ENCODE measurements at regions not wholly inside any gene's neighbourhood (a gene's known extent, or its start where the extent isn't known, plus 50 kb on each side); places are given as distances from the start of the nearest gene placed in this dataset.
"Not testable (repeated sequence)": the region's sequence is repeated elsewhere in the genome, so short reads cannot be mapped to it uniquely, and the experiment has no call there.

DNA sequence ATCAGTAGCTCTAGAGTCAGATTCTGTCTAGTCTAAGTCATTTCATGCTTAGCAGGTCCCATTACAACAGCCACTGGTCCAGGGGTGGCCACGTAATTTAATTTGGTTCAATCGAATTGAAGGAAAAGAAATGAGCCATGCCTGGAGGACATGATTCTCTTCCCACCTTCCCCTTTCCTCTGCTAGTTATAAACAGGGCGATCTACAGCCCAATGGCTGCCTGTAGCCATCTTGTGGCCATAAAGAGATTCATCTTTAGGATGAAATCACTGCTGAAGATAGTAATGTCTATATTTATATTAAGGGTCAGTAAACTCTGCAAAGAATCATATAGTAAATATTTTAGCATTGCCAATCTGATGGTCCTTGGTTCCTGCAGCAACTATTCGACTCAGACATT lies 107.4 kb downstream of the SPDYE17 start:
- DNase-seq: not testable (repeated sequence)

DNA sequence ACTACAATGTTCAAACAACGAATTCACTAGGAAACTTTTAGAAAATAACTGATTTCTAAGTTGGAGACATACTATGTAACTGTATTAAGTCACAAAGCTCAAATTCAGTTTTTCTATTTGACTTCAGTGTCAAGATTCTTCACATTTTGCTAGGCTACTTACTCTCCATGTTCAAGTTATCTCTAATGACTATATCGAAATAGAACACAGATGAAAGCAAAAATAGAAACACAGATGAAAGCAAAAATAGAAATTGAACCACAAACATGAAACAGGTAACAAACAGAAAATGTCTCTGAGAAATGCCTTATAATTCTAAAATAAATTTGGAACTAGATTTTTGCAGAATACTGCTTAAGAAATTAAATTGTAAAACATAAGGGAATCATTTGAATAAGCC lies 113.5 kb downstream of the SPDYE17 start:
- not testable (repeated sequence) for DNase-seq

DNA sequence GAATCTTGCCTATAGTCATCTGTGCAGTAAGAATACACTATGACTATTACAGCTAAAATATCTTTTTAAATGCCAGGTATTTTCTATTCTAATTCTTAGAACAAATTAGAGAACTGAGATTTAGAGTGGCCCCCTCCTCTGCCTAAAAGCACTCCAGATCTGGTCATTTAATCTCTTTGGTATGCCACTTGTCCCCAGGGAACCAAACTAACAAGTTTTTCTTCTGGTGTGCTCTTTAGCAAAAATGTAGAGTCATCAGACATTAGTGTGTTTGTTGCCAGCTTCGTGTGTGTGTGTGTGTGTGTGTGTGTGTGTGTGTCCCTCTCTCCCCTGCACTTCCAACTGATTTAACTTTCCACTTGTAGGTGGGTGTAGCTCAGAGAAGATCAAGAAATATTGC lies 117.8 kb downstream of the SPDYE17 start:
- not testable (repeated sequence) for DNase-seq

DNA sequence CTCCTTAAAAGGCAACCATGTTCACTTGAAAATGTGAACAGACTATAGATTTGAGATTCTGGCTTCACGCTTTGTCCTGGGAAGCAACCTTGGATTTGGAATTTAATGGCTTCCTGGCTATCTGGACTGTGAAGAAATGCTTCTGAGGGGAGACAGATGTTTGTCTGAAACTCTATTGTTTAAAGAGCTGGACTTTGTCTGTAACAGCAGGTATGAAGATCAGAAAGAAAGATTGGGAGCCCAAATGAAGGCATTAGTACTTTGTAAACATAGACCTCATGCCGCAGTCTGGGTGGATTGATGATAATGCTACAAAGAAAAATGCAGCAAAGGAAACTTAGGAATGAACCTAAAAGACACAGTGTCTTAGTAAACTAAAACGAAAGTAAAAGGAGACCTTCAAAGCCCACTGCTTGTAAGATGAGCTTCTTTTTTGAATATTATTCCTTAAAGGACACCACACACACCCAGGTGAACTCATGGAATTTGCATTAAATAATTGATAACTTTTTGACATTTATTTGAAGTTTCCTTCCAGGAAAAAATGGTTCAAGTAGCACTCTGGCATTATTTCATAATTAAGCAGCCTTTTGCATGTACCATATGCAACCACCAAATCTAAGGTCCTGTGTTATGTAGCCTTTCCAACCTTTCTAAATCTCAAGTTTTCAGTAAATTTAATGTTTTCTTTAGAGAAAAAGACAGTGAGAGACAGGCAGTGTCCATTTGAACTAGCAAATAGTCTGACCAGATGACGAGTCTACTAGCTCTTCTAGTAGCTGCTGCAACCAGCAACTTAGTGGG lies 119.9 kb downstream of the SPDYE17 start:
- not testable (repeated sequence) for DNase-seq

DNA sequence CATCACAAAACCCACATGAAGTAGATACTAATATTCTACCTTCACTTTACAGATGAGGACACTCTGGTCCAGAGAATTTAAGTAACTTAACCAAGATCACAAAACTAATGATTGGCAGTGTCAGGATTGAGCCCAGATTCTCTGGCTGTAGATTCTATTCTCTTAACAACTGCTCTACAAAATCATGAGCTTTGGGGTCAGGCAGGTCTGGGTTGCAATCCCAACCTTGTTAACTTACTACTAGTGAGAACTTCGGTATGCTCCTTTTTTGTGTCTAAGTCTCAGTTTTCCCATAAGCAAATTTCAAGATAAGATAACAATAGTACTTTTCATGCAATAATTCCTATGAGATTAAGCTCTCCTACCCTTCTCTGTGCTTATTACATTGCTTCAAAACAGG lies 127.5 kb downstream of the SPDYE17 start:
- DNase-seq: not testable (repeated sequence)

DNA sequence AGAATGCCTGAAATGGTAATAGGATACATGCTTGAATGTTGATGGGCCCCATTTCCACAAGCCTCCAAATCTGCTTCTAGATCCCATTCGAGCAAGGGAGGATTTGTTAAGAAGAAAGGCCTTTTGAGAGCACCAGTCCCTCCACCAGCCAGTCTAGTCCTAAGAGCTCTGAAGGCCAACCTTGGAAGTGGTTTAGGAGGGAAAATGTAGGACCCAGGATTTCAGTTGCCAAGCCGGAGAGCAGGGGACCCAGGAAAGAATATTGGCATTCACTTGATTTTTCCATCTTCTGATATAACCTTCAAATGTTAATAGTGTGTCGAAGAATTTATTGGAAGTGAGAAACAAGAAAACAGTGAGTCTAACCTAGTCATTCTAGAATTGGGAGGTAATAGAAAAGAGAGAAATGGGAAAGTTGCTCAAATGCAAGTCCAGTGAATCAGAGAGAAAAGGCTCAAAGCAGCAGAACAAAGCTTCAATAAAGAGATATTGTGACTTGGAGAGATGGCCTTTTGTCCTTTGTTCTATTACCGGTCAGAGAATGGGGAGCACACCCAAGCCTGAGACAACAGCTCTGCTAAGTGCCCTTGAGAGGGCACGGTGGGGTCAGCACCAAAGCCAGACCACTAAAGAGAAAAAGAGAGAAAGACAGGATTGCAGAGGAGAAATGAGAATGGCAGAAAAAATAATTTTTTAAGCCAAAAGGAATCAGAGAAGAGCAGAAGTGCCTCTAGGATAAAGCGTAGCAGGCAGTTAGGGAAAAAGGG lies 130.0 kb downstream of the SPDYE17 start:
- not testable (repeated sequence) for DNase-seq

DNA sequence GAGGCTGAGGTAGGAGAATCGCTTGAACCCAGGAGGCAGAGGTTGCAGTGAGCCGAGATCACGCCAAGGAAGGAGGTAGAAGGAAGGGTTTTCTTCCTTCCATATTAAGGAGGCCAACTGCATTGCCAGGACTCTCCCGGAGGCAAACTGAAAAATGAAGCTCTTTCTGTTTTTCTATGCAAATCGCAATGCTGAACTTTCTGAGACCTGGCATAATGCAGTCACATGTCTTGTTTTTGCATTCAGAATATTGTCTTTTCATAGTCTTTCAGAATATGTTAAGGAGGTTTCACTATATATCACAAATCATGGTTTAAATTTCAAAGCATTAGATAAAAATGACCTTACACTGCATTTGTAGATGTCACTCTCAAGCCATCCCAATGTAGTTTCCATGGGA lies 133.4 kb downstream of the SPDYE17 start:
- DNase-seq: not testable (repeated sequence)

DNA sequence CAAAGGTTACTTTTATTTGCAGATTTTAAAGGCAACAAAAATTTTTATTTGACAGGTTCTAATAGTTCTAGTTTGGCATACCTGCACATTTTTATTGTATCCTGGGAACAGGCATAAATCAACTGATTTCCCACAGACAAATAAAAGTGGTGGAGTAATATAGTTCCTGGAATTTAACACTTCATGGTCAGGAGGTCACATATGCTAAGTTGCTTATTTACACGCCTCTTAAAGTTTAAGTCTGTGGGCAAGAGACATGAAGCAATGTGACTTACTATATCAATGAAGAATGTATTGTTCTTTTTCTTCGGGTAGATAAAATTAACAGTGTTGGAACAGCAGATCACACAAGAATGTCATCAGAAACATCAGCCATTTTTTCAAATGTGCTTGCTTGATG lies 135.2 kb downstream of the SPDYE17 start:
- DNase-seq: not testable (repeated sequence)

DNA sequence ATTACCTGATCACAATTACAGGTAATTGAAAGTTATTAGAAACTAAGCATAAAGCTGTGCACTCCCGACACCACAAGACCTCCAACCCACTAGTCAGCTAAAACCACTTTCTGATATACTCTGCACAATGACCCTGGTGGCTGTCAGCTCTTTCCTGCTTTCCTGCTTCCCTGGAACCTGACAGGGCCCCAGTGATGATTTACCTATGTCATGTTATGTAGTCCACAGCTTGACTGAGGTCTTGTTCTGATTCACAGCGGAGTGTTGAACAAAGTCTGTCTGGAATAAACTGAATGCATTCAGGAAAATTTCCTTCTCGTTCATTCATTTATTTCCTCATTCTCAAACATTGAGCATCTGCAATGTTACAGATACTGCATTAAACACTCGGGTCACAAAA lies 136.5 kb downstream of the SPDYE17 start:
- DNase-seq: not testable (repeated sequence)

DNA sequence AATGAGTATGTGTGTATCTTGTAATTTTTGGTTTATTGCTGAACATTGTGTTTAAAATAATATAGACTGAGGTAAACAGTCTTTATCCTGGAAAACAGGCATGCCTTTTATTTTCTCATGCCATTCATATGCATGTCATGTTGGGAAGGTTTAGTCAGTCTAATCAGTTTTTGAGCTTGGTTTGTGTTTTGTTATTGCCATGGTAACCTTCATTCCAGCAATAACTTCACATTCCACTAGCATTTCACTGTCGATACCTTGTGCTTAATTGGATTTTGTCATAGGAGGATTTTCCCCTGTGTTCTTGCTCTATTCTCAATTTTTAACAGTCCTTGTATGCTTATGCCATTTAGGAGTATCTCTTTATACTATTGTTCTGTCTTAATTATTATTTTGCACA lies 140.4 kb downstream of the SPDYE17 start:
- DNase-seq: not testable (repeated sequence)

DNA sequence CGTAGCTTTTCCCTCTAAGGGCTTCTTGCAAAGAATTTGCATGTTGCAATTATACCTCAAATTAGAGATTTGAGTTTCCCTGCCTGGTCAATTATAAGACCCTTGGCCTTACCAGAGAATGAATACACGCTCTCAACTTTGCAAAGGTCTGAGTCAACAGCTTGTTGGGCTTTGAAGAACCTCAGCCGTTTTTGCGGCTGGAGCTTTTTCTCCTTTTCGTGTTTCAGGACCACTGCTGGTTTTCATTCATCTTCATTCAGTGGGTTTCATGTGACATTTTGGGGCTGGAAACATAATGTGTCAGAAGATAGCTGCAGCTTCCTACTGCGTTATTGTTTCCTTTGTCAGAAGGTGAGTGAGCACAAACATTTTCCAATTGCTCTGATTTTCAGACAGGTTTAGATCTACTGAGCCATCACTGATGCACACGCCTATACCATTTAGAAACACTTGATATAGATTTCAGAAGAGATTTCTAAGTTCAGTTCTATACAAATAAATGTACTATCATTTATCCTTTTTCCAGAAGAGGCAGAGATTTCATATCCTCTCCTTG lies 152.3 kb downstream of the SPDYE17 start:
- DNase-seq: not testable (repeated sequence)

DNA sequence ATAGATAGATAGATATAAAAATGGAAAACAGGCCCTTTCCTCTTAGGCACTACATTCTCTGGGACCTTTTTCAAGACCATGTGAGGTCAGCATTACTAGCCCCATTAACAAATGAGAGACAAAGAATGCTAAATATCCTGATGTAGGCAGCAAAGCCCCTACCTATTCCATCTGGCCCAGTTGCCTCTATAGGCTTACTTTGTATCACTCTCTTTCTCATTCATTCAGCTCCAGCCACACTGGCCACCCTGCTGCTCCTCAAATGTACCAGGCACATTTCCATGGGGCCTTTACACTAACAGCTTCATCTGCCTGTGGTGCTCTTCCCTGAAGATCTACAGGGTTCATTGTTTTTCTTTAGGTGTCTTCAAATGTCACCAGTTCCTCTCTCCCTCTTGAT lies 156.4 kb downstream of the SPDYE17 start:
- not testable (repeated sequence) for DNase-seq

DNA sequence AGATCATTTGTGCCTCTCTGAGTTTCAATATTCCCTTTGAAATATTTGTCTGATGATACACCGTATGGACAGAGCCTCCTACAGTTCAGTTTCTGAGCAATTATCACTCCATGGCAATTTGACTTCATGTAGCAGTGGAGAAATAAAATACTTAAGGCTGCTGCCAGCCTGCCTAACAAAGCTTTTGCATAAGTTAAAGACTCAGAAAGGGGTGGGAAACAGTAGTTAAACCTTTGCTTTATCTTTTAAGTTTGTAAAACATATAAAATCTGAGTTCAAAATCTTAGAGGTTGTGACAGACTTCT lies 161.7 kb downstream of the SPDYE17 start:
- not testable (repeated sequence) for DNase-seq

DNA sequence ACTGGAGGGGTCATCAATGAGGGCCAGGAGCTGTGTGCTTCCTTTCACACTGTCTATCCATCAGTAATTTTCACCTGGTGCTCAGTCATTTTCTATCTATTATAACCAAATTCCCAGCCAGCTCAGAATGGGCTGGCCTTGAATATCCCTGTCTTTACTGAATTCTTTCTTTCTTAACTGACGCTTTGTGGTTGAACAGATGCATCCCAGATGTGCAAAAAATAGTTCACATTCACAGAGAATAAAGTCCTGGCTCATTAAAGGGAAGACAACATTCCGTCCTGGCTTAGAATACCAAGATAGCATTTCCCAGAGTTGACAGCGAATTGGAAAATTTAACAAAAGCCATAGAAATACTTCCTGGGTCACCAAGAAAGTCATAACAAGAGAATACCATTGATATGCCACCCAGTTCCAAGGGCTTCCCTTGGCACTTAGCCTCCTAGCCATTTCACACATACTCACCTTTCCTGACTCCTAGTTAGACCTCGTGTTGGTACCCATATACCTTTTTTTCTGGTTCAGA lies 164.7 kb downstream of the SPDYE17 start:
- DNase-seq: peak; percentile 18

DNA sequence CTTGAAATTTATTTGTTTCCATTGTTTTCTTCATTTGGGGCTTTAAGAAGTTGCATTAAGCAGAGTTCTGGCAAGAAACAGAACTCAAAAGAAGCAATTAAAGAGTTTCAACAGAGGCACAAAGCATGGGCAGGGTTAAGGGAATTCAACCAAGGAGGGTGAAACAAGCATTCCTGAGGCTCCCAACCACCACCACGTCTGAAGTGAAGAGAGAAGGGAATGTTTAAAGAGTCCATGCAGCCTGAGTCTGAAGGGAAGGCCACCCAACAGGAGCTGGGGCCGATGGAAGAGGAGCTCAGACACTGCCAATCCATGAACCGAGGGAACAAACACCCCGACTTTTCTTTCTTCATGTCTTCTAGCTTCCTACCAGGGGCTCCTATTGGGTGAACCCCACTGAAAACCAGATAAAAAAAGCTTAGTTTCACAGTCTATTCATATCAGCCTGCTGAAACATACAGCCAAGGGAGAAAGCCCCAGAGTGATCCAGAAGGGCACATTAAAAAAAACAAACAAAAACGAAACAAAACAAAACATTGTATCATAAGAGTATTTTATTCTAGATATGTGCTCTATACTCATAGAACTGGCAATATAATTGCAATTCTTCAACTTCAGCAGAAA lies 168.9 kb downstream of the SPDYE17 start:
- not testable (repeated sequence) for DNase-seq

DNA sequence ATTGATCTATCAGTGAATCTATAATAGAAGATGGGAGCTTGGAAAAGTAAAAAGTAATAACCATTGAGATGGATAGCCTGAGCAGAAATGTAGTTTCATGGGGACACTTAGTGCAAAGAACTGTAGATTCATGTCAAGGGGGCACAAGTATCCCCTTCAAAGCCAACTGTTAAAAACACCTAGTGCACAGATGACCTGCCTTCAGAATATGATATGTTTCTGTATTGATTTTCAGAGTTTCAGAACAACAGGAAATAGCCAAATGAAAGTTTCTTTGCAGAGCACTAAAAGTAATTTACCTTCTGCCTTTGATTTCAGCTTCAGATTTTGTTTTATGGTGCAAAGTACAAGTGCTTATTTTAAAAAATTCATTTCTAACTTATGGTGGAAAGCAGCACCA lies 169.9 kb downstream of the SPDYE17 start:
- not testable (repeated sequence) for DNase-seq

DNA sequence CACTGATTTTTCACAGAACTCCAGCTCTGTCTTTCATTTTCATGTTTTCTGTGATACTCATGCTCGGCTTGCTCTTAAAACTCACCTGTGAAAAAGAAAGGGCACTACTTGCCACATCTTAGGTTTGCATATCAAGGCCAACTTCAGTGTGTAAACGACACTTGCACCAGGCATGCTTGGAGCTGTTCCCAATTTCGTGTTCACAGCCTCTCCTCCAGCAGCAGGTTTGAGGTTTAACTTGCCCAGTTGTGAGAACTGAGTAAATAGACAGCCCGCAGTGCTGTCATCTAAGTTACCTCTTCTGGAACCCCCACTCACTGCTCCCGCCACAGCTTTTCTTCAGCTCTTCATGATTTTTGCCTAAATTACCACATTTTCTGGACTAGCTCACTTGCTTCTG lies 172.2 kb downstream of the SPDYE17 start:
- not testable (repeated sequence) for DNase-seq

DNA sequence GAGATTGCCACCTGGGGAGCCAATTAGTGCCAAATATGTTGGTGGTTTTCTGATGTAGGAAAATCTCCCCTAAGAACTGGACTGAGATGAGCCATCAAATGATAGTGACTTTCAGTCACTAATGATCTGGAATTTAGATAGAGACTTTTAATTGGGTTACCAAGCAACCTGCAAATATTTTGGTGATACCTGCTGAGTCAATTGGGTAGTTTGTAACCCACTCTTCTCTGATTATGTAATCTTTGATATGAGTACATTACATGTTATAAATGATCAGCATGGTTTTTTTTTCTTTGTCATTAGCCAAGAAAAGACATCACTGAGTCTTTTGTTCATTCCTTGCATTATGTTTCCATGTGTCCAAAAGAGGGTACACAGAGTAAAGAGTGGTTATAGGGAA lies 177.5 kb downstream of the SPDYE17 start:
- not testable (repeated sequence) for DNase-seq

DNA sequence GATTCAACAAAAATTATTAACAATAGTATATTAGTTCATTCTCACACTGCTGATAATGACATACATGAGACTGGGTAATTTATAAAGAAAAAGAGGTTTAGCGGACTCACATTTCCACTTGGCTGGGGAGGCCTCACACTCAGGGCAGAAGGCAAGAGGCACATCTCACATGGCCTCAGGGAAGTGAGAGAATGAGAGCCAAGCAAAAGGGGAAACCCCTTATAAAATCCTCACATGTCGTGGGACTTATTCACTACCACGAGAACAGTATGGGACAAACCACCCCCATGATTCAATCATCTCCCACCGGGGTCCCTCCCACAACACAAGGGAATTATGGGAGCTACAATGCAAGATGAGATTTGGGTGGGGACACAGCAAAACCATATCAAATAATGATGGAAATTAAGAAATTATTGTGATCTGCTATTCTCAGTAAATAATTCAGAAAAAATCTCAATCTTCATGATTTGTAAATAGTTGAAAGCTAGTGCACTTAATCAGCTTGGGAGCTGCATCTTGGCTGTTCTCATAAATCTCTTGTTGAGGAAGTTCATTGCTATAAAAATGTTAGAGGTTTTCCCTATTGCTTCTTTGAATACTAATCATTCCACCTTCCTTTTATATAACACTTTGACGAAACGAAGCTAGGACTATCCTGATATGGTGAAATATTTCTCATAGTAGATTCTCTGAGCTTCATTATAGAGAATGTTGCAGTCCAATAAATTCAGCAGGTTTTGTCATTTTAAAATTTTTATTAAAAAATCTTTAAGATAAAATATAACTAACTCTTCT lies 179.2 kb downstream of the SPDYE17 start:
- not testable (repeated sequence) for DNase-seq

DNA sequence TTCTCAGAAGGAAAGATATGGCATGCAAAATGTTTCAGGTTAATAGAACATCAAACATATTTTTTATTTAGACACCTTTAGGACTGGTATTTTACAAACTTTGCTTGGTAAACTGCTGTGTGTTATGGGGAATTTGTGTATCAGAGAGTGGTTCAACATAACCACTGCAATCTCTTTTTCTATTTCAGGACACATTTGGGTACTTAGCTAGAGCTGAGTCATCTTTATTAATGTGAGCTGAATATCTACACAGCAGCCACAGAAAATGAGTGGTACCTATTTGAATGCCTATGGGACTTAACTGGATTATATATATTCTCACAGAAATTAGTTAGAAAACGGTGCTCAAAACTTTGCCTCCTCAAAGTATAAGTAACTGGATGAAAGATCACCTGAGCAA lies 179.8 kb downstream of the SPDYE17 start:
- not testable (repeated sequence) for DNase-seq

DNA sequence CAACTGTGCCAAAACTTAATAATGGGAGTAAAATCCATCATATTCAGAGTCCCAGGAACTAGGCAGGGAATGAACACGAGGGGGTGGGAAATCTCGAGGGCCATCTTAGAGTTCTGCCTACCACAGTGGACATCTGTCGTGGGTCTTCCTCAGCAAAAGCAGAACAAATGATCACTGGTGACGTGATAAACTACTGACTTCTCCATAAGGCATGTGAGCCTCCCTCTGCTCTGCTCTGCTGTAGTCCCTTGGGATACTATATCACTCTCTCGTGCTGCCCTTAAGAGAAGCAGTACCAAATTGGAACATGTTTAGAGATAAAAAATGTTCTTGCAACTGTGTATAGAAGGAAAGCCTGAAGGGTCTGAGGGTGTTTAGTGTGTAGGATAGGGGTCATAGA lies 180.5 kb downstream of the SPDYE17 start:
- DNase-seq: not testable (repeated sequence)

Measured in skin of body (tissue), 1 donor.